GM13976 (cell line): ENCODE measurements at regions not wholly inside any gene's neighbourhood (a gene's known extent, or its start where the extent isn't known, plus 50 kb on each side); places are given as distances from the start of the nearest gene placed in this dataset.

ENCODE experiments used
- DNase-seq: peaks from one replicate; pipeline ENCODE4 v3.0.0; 2012; ENCODE audit warnings: low spot score
- CTCF ChIP-seq: IDR thresholded peaks from 2 replicates; pipeline ENCODE4 v1.5.1; 2012; ENCODE audit warnings: borderline replicate concordance, mild to moderate bottlenecking; ENCODE audit not compliant: insufficient read depth; ENCODE audit errors: extremely low read depth, missing control alignments, control extremely low read depth
- in situ Hi-C: fragments of 300-500 bp; cut with MboI; formaldehyde crosslinking; loops from one replicate; pipeline ENCODE4 v1.12.0; 2022; ENCODE audit warnings: low sequenced_read_pairs, mixed read lengths, inconsistent platforms; ENCODE audit not compliant: unreplicated experiment

- no peak for TF ChIP-seq CTCF
- DNase-seq, result no peak
- in situ Hi-C loops, result no loop called here
Observed at GRCh38 chr6:114449659-114450058, 106.8 kb upstream of the HS3ST5 start.

DNA sequence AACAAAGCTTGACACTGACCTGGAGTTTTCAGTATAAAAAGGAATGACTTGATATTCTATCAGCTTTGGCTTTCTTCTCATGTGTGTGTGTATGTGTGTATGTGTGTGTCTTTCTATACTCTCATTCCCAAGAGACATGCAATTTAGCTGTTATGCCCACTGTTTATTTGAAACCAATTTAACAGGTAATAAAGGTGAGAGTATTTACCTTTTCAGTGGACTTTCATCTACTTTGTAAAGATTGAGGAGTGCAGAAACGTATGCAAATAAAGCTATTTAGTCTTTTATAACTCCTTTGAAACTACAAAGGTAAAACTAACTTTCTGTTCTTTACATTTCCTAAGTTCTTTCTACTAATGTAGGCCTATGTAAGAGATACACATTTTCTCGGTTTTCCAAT, 103.5 kb upstream of the HS3ST5 start:
- in situ Hi-C loops, result no loop called here
- no peak for TF ChIP-seq CTCF
- no peak for DNase-seq

DNA sequence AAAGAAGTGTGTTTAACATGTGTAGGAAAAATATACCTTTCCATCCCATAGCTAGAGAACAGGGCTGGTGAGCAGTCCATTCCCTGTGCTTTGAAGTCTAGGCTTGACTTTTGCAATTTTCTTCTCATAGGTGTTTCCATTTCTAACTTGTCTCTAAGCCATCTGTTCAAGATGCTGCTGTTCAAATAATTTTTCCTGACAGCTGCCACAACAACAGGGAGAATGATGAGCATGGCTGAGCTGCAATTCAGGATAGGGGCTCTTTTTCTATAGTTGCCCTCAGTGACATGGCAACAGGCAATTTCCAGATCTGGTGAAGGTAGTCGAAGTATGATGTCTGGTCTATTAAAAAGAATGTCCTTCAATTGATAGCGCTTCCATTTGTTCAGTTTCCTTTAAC, 103.0 kb upstream of the HS3ST5 start:
- no peak for TF ChIP-seq CTCF
- in situ Hi-C loops, result no loop called here
- no peak for DNase-seq

GRCh38 chr6:114439411-114439810, 96.6 kb upstream of the HS3ST5 start:
- no peak for TF ChIP-seq CTCF
- no peak for DNase-seq
- in situ Hi-C loops, result no loop called here

GRCh38 chr6:114437235-114437634, 94.4 kb upstream of the HS3ST5 start:
- in situ Hi-C loops, result no loop called here
- DNase-seq, result no peak
- no peak for TF ChIP-seq CTCF

DNA sequence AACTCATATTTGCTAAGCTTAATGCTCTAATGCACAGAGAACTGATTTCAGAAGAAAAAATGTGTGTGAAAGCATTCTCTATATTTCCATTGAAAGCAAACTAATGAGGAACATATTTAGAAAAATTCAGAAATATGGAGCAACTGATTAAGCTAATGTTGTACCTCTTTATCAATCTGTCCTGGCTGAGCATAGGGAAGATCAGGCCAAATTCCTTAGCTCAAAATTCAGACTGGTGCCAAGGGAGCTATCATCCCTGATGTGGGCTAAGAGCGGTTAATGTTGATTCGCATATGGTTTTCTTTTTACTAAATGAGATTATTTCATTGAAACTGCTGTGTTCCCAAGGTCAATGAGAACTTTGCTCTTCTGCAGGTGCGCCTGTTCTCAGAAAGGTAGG, 93.9 kb upstream of the HS3ST5 start:
- TF ChIP-seq CTCF, result no peak
- in situ Hi-C loops, result no loop called here
- no peak for DNase-seq

DNA sequence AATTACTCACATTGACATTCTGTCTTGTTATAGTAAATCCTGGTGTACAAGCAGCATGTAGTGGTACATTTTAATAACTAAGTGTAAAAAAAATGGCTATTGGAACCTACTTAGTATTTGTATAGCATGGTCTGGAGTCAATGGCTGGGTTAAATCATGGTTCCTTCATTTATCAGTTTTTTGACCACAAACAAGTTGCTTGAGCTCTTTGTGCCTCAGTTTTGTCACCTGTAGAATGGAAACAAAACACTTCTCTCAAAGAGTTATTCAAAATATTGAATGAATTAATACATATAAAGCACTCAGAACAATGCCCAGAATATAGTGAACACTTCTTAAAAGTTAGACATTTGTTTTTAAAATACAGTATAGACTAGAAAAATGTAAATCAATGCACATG, 93.2 kb upstream of the HS3ST5 start:
- no peak for DNase-seq
- in situ Hi-C loops, result no loop called here
- no peak for TF ChIP-seq CTCF
